Activated CD4-positive, alpha-beta memory T cell treated with anti-CD3 and anti-CD28 coated beads, Interleukin-2, amount 10 ng/mL, durations not matched to agents 7 days and 5 days (primary cell): ENCODE measurements at regions not wholly inside any gene's neighbourhood (a gene's known extent, or its start where the extent isn't known, plus 50 kb on each side); places are given as distances from the start of the nearest gene placed in this dataset.
A peak's percentile ranks its signal among the peaks of the same experiment; 100 is the strongest.

Source experiments
- CTCF ChIA-PET: fragments of 350-600 bp; sonication (Branson Sonifier 250); formaldehyde crosslinking; loops from one replicate; lab custom pipeline; 2021; ENCODE audit warnings: antibody characterized with exemption, inconsistent platforms; lab: Charles Lee
- POLR2A ChIA-PET: fragments of 350-600 bp; sonication (Branson Sonifier 250); formaldehyde crosslinking; loops from one replicate; lab custom pipeline; 2021; ENCODE audit warnings: antibody characterized with exemption; lab: Charles Lee
- DNase-seq: peaks from one replicate; pipeline ENCODE4 v3.0.0-alpha.2; 2020
- H3K27ac Mint-ChIP-seq: one replicate; pipeline ENCODE4 v1.8.0; 2021; ENCODE audit warnings: mild to moderate bottlenecking, mixed read lengths
- H3K27me3 Mint-ChIP-seq: one replicate; pipeline ENCODE4 v1.8.0; 2021; ENCODE audit warnings: mixed read lengths
- H3K36me3 Mint-ChIP-seq: one replicate; pipeline ENCODE4 v1.8.0; 2021; ENCODE audit warnings: low read depth, mixed read lengths
- H3K4me1 Mint-ChIP-seq: one replicate; pipeline ENCODE4 v1.8.0; 2021; ENCODE audit warnings: mixed read lengths
- H3K4me3 Mint-ChIP-seq: one replicate; pipeline ENCODE4 v1.8.0; 2021; ENCODE audit warnings: mild to moderate bottlenecking, mixed read lengths
- H3K9me3 Mint-ChIP-seq: one replicate; pipeline ENCODE4 v1.8.0; 2021; ENCODE audit warnings: mixed read lengths

- H3K27ac Mint-ChIP-seq = no peak overlapping the region
- H3K27me3 Mint-ChIP-seq = peaks cover 11% of the 10 kb centered on the region
- H3K9me3 Mint-ChIP-seq = no peaks in the 10 kb centered on the region
- peaks cover 8% of the 10 kb centered on the region for H3K4me1 Mint-ChIP-seq
- H3K36me3 Mint-ChIP-seq = no peaks in the 10 kb centered on the region
- CTCF ChIA-PET = interaction anchor here (1.4 kb wide), 1 partner anchor 15 kb away, joined by 4 read pairs; no protein-coding TSS in a partner anchor
- no peak for DNase-seq
- no peak overlapping the region for H3K4me3 Mint-ChIP-seq
- POLR2A ChIA-PET = no interaction called here
These were observed 50.4 kb downstream of the HAPSTR1 start for GRCh38 chr16:9141813-9142212.

- ChIA-PET POLR2A (no interaction called here), CTCF (no interaction called here)
- Mint-ChIP-seq H3K4me1 (peaks cover 6% of the 10 kb centered on the region), H3K36me3 (no peaks in the 10 kb centered on the region), H3K27me3 (peaks cover 1% of the 10 kb centered on the region), H3K4me3 (no peak overlapping the region), H3K27ac (no peak overlapping the region), H3K9me3 (no peaks in the 10 kb centered on the region)
- DNase-seq = no peak
These were observed 52.7 kb downstream of the HAPSTR1 start for GRCh38 chr16:9144106-9144505.

- ChIA-PET POLR2A (no interaction called here), CTCF (interaction anchor here (0.7 to 3.6 kb wide), 3 partner anchors 10 to 13 kb away, joined by 4 to 19 read pairs (median 5); no protein-coding TSS in a partner anchor)
- Mint-ChIP-seq H3K9me3 (peaks cover 6% of the 10 kb centered on the region), H3K36me3 (no peaks in the 10 kb centered on the region), H3K27me3 (peaks cover 5% of the 10 kb centered on the region), H3K4me1 (no peaks in the 10 kb centered on the region), H3K4me3 (no peak overlapping the region), H3K27ac (no peak overlapping the region)
- no peak for DNase-seq
These were observed 57.1 kb downstream of the HAPSTR1 start for GRCh38 chr16:9148374-9149015.

GRCh38 chr16:9151074-9151473, 59.6 kb downstream of the HAPSTR1 start:
- no peaks in the 10 kb centered on the region for H3K36me3 Mint-ChIP-seq
- DNase-seq = no peak
- POLR2A ChIA-PET = no interaction called here
- peaks cover 6% of the 10 kb centered on the region for H3K9me3 Mint-ChIP-seq
- peaks cover 12% of the 10 kb centered on the region for H3K27me3 Mint-ChIP-seq
- no peak overlapping the region for H3K27ac Mint-ChIP-seq
- no peaks in the 10 kb centered on the region for H3K4me1 Mint-ChIP-seq
- CTCF ChIA-PET = interaction anchor here (1.4 kb wide), 1 partner anchor 9 kb away, joined by 3 read pairs; no protein-coding TSS in a partner anchor
- no peak overlapping the region for H3K4me3 Mint-ChIP-seq

GRCh38 chr16:9151597-9151996, 60.2 kb downstream of the HAPSTR1 start:
- no peak for DNase-seq
- Mint-ChIP-seq H3K27me3 (peaks cover 12% of the 10 kb centered on the region), H3K36me3 (no peaks in the 10 kb centered on the region), H3K4me1 (no peaks in the 10 kb centered on the region), H3K9me3 (peaks cover 6% of the 10 kb centered on the region), H3K27ac (no peak overlapping the region), H3K4me3 (no peak overlapping the region)
- ChIA-PET CTCF (interaction anchor here (0.8 to 1.4 kb wide), 3 partner anchors 8 to 13 kb away, joined by 3 to 6 read pairs (median 3); no protein-coding TSS in a partner anchor), POLR2A (no interaction called here)

GRCh38 chr16:9152649-9153501, 61.4 kb downstream of the HAPSTR1 start:
- CTCF ChIA-PET = interaction anchor here (0.8 to 1.4 kb wide), 3 partner anchors 7 to 14 kb away, joined by 3 to 6 read pairs (median 5); no protein-coding TSS in a partner anchor
- POLR2A ChIA-PET = no interaction called here
- peaks cover 6% of the 10 kb centered on the region for H3K9me3 Mint-ChIP-seq
- peaks cover 14% of the 10 kb centered on the region for H3K27me3 Mint-ChIP-seq
- H3K4me1 Mint-ChIP-seq = no peaks in the 10 kb centered on the region
- DNase-seq = no peak
- no peak overlapping the region for H3K27ac Mint-ChIP-seq
- no peaks in the 10 kb centered on the region for H3K36me3 Mint-ChIP-seq
- no peak overlapping the region for H3K4me3 Mint-ChIP-seq

GRCh38 chr16:9153502-9153864, 62.0 kb downstream of the HAPSTR1 start:
- Mint-ChIP-seq H3K4me3 (no peak overlapping the region), H3K9me3 (peaks cover 6% of the 10 kb centered on the region), H3K27ac (no peak overlapping the region), H3K36me3 (no peaks in the 10 kb centered on the region), H3K4me1 (no peaks in the 10 kb centered on the region), H3K27me3 (peaks cover 14% of the 10 kb centered on the region)
- ChIA-PET POLR2A (no interaction called here), CTCF (no interaction called here)
- no peak for DNase-seq

GRCh38 chr16:9154567-9155410, 63.3 kb downstream of the HAPSTR1 start:
- DNase-seq = no peak
- ChIA-PET CTCF (interaction anchor here (0.9 kb wide), 1 partner anchor 16 kb away, joined by 3 read pairs; no protein-coding TSS in a partner anchor), POLR2A (no interaction called here)
- Mint-ChIP-seq H3K27me3 (peaks cover 14% of the 10 kb centered on the region), H3K4me3 (no peak overlapping the region), H3K36me3 (no peaks in the 10 kb centered on the region), H3K4me1 (no peaks in the 10 kb centered on the region), H3K9me3 (peaks cover 6% of the 10 kb centered on the region), H3K27ac (no peak overlapping the region)

GRCh38 chr16:9155871-9156270, 64.4 kb downstream of the HAPSTR1 start:
- no peaks in the 10 kb centered on the region for H3K36me3 Mint-ChIP-seq
- CTCF ChIA-PET = interaction anchor here (0.6 kb wide), 1 partner anchor 222 kb away, joined by 3 read pairs; no protein-coding TSS in a partner anchor
- no peaks in the 10 kb centered on the region for H3K4me1 Mint-ChIP-seq
- H3K9me3 Mint-ChIP-seq = peaks cover 6% of the 10 kb centered on the region
- H3K4me3 Mint-ChIP-seq = no peak overlapping the region
- no peak for DNase-seq
- POLR2A ChIA-PET = no interaction called here
- peaks cover 14% of the 10 kb centered on the region for H3K27me3 Mint-ChIP-seq
- H3K27ac Mint-ChIP-seq = no peak overlapping the region

- H3K4me1 Mint-ChIP-seq = no peaks in the 10 kb centered on the region
- H3K9me3 Mint-ChIP-seq = no peaks in the 10 kb centered on the region
- CTCF ChIA-PET = interaction anchor here (1.0 kb wide), 1 partner anchor 8 kb away, joined by 3 read pairs; no protein-coding TSS in a partner anchor
- peak; percentile 35 for DNase-seq
- POLR2A ChIA-PET = no interaction called here
- H3K4me3 Mint-ChIP-seq = no peak overlapping the region
- H3K27ac Mint-ChIP-seq = no peak overlapping the region
- peaks cover 5% of the 10 kb centered on the region for H3K27me3 Mint-ChIP-seq
- no peaks in the 10 kb centered on the region for H3K36me3 Mint-ChIP-seq
These were observed 68.6 kb downstream of the HAPSTR1 start for GRCh38 chr16:9159839-9160550.

- no peaks in the 10 kb centered on the region for H3K4me1 Mint-ChIP-seq
- H3K4me3 Mint-ChIP-seq = no peak overlapping the region
- no peak for DNase-seq
- CTCF ChIA-PET = interaction anchor here (1.0 kb wide), 1 partner anchor 9 kb away, joined by 3 read pairs; no protein-coding TSS in a partner anchor
- no peaks in the 10 kb centered on the region for H3K36me3 Mint-ChIP-seq
- peaks cover 2% of the 10 kb centered on the region for H3K27me3 Mint-ChIP-seq
- H3K9me3 Mint-ChIP-seq = no peaks in the 10 kb centered on the region
- H3K27ac Mint-ChIP-seq = no peak overlapping the region
- POLR2A ChIA-PET = no interaction called here
These were observed 69.1 kb downstream of the HAPSTR1 start for GRCh38 chr16:9160551-9160911.

GRCh38 chr16:9165681-9166080, 74.2 kb downstream of the HAPSTR1 start:
- H3K4me1 Mint-ChIP-seq = no peaks in the 10 kb centered on the region
- H3K9me3 Mint-ChIP-seq = no peaks in the 10 kb centered on the region
- no peak overlapping the region for H3K4me3 Mint-ChIP-seq
- H3K27me3 Mint-ChIP-seq = no peaks in the 10 kb centered on the region
- no peak for DNase-seq
- H3K27ac Mint-ChIP-seq = no peak overlapping the region
- no peaks in the 10 kb centered on the region for H3K36me3 Mint-ChIP-seq
- ChIA-PET POLR2A (no interaction called here), CTCF (no interaction called here)
